ENCODE measurements at regions not wholly inside any gene's neighbourhood (a gene's known extent, or its start where the extent isn't known, plus 50 kb on each side); places are given as distances from the start of the nearest gene placed in this dataset.
"Not testable (repeated sequence)": the region's sequence is repeated elsewhere in the genome, so short reads cannot be mapped to it uniquely, and the experiment has no call there.

- Histone ChIP-seq H3K9me3 (peaks cover 0 to 48% (median 12%) of the 10 kb centered on the region in 11 donors), H3K27me3 (no peaks in the 10 kb centered on the region), H3K36me3 (no peaks in the 10 kb centered on the region), H3K4me1 (no peaks in the 10 kb centered on the region), H3K27ac (no peak overlapping the region), H3K4me3 (no peak overlapping the region)
- ATAC-seq (no peak), DNase-seq (no peak)
- no peak for TF ChIP-seq CTCF (IDR thresholded peaks at IDR 0.05)
- 86 to 87% methylated on average over 6 of the region's 6 CpGs for WGBS, 2 donors
- intact Hi-C loops (cut with DNase I) = no loop called here
These were observed 318.4 kb upstream of the NMUR2 start for GRCh38 chr5:152723482-152723881.

GRCh38 chr5:152730176-152730575 lies 325.1 kb upstream of the NMUR2 start:
- Histone ChIP-seq H3K36me3 (no peaks in the 10 kb centered on the region), H3K27ac (no peak overlapping the region), H3K9me3 (peaks cover 0 to 9% (median 0%) of the 10 kb centered on the region in 11 donors), H3K4me1 (no peaks in the 10 kb centered on the region), H3K4me3 (no peak overlapping the region), H3K27me3 (no peaks in the 10 kb centered on the region)
- no peak for TF ChIP-seq CTCF (IDR thresholded peaks at IDR 0.05)
- 88 to 89% methylated on average over 3 of the region's 3 CpGs for WGBS, 2 donors
- intact Hi-C loops (cut with DNase I) = no loop called here
- ATAC-seq (no peak), DNase-seq (no peak)

GRCh38 chr5:152736906-152737305 lies 331.8 kb upstream of the NMUR2 start:
- no peak overlapping the region for H3K27ac ChIP-seq
- intact Hi-C loops (cut with DNase I) = no loop called here
- no peak for DNase-seq
- no peaks in the 10 kb centered on the region for H3K27me3 ChIP-seq
- no peak for TF ChIP-seq CTCF (IDR thresholded peaks at IDR 0.05)
- ATAC-seq = no peak
- no peak overlapping the region for H3K4me3 ChIP-seq
- H3K9me3 ChIP-seq = peaks cover 0 to 32% (median 12%) of the 10 kb centered on the region in 11 donors
- no peaks in the 10 kb centered on the region for H3K36me3 ChIP-seq
- 82 to 87% methylated on average over 4 of the region's 4 CpGs for WGBS, 2 donors
- no peaks in the 10 kb centered on the region for H3K4me1 ChIP-seq

- TF ChIP-seq CTCF (IDR thresholded peaks at IDR 0.05) = no peak
- no peak overlapping the region for H3K4me3 ChIP-seq
- no peaks in the 10 kb centered on the region for H3K36me3 ChIP-seq
- H3K9me3 ChIP-seq = peaks cover 0 to 32% (median 12%) of the 10 kb centered on the region in 11 donors
- intact Hi-C loops (cut with DNase I) = no loop called here
- no peaks in the 10 kb centered on the region for H3K27me3 ChIP-seq
- no peaks in the 10 kb centered on the region for H3K4me1 ChIP-seq
- DNase-seq = no peak
- ATAC-seq = no peak
- H3K27ac ChIP-seq = no peak overlapping the region
These were observed 334.8 kb upstream of the NMUR2 start for GRCh38 chr5:152739916-152740315.

- H3K4me3 ChIP-seq; intact Hi-C loops (cut with DNase I); DNase-seq; ATAC-seq; H3K27ac ChIP-seq; H3K36me3 ChIP-seq; H3K4me1 ChIP-seq; H3K27me3 ChIP-seq: not testable (repeated sequence)
- peaks cover 0 to 32% (median 12%) of the 10 kb centered on the region in 11 donors for H3K9me3 ChIP-seq
- 70 to 77% methylated on average over 9 to 10 of the region's 10 CpGs for WGBS, 2 donors
These were observed 336.0 kb upstream of the NMUR2 start for GRCh38 chr5:152741126-152741525.

GRCh38 chr5:152787709-152788217 lies 382.7 kb upstream of the NMUR2 start:
- H3K4me1 ChIP-seq; intact Hi-C loops (cut with DNase I); DNase-seq; H3K4me3 ChIP-seq; H3K27me3 ChIP-seq; ATAC-seq; H3K27ac ChIP-seq; H3K36me3 ChIP-seq: not testable (repeated sequence)
- 56 to 63% methylated on average over 4 to 6 of the region's 6 CpGs for WGBS, 2 donors
- H3K9me3 ChIP-seq = peaks cover 0 to 17% (median 0%) of the 10 kb centered on the region in 11 donors

All from heart right ventricle (tissue), 16 donors.